NCI-H2081 (cell line): ENCODE measurements at regions not wholly inside any gene's neighbourhood (a gene's known extent, or its start where the extent isn't known, plus 50 kb on each side); places are given as distances from the start of the nearest gene placed in this dataset.
A peak's percentile ranks its signal among the peaks of the same experiment; 100 is the strongest.

Experiments
- DNase-seq, 2 experiments: peaks; one replicate each; lab custom pipeline; 2025; lab: John Stamatoyannopoulos, UW

DNA sequence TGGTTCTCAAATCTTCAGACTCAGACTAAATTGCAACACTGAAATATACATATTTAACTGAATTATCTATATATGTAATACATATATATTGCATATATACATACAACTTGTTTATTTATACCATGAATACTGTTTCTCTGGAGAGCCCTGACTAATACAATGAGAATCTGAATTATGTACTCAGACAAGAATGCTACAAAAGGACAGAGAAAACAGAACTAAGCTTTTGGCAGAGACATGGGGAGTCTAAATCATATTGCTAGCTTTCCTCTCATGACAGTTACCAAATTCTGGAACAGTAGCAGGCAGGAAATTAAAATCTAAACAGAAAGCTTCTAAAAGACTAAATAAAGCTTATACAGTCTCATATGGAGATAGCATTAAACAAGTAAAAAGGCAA, 142.4 kb upstream of the KCNMB2 start:
- DNase-seq, result no peak

DNA sequence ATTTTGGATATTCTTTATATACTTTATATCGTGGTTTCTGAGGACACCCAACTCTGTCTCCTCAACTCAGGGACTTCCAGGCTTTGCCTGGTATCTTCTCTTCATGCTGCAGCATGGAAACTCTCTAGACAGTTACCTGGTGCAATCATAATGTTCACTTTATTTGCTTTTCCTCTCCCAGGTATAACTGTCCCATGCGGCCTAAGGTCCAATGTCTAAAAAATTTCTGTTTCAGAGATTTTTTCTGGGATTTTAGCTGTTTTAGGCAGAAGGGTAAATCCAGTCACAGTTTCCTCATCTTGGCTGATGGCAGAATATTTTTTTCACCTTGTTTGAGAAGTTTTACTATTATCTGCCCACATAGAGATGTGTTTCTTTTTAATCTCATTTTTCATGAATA, 139.9 kb upstream of the KCNMB2 start:
- no peak for DNase-seq

DNA sequence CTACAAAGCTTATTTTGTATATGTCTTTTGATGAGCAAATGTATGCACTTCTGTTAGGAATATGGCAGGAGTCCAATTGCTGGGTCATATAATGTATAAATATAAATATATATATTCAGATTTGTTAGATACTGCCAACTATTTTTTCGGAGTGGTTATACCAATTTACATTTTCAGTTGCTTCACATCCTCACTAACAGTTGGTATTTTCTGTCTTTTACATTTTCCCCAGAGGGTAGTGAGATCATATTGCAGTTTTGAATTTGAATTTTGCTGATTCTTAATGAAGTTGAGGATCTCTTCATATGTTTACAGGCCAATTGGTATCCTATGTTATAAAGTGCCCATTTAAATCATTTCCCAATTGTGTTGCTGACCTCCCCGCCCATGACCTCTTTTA, 139.0 kb upstream of the KCNMB2 start:
- DNase-seq, result no peak

DNA sequence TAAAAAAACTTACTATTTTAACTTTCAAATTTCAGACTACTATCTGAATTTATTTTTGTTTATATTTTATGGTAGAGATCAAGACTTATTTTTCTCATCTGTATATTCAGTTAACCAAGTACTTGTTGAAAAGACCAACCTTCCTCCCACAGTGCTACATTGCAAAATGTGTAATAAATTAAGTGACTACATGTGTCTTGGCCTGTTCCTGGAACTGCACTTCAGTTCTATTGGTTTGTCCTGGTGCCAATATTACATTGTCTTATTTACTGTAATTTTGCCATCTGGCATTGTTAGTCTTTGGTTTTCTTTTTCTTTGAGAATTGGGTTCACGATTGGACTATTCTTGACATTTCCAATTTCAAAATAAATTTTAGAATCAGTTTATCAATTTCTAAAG, 138.4 kb upstream of the KCNMB2 start:
- no peak for DNase-seq

DNA sequence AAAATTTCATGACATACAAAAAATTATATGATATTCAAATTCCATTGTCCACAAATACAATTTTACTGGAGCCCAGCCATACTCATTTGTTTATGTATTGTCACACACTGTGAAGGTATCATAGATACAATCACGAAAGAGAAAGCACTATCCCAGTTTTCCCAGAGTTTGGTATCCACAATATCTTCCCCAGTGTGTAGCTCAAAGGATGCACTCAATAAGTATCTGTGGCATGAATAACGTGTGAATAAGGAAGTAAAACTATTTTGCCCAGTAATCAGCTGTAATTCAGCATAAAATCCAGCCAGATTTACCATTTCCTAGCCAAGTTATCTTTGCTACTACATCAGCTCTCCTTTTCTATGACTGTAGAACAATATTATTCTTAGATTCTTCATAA, 131.3 kb upstream of the KCNMB2 start:
- DNase-seq, result no peak

DNA sequence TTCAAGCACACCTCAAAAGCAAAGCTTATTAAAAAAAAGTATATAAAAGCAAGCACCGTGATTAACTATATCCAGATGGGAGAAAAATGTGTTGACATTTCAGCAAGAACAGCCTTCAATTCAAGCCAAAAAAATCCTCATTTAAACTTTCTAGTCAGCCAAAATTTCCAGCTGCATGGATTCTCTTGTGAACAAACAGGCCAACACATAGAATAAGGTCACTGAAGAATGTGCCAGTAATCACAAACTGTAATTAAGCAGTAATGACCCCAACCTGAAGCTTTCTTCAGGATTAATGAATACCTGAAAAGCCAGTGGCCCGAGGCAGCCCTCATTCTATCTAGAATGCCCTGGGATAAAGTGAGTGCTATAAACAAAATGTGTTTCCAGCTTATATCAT, 130.7 kb upstream of the KCNMB2 start:
- peak in 1 of 2 experiments; percentile 45 for DNase-seq

DNA sequence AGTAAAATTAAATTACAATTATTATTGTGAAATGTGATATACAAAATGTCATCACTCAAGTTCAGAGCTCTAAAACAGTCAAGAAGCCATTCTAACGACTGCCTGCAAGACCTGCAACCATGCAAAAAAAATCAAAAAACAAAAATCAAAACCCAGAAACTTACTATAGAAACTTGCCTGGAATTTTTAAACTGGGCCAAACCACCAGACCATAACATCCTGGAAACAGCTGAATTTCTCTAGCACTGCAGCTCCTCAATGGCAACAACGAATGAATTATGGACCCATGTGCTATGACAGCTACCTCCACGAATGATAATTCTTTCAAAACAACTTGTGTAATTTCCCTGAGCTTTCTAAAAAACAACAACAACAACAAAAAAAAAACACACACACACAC, 130.0 kb upstream of the KCNMB2 start:
- DNase-seq, result no peak

DNA sequence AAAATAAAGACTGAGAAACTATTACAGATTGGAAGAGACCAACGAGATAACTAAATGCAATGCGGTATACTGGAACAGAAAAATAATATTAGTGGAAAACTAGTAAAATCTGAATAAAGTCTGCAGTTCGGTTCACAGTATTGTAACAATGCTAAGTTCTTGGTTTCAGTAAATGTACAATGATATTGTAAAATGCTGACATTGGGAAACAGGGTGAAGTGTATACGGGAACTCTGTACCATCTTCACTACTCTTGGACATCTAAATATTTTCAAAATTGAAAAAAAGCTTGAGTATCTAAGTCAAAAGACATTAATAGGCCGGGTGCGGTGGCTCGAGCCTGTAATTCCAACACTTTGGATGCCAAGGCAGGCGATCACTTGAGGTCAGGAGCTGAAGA, 120.9 kb upstream of the KCNMB2 start:
- DNase-seq, result no peak

DNA sequence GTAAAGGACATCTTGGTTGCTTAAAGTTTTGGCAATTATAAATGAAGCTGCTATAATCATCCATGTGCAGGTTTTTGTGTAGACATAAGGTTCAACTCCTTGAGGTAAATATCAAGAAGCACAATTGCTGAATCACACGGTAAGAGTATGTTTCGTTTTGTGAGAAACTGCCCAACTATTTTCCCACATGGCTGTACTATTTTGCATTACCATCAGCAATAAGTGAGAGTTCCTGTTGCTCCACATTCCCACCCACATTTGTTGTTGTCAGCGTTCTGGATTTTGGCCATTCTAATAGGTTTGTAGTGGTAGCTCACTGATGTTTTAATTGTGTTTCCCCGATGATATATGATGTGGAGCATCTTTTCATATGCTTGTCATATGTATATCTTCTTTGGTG, 118.5 kb upstream of the KCNMB2 start:
- DNase-seq, result no peak

DNA sequence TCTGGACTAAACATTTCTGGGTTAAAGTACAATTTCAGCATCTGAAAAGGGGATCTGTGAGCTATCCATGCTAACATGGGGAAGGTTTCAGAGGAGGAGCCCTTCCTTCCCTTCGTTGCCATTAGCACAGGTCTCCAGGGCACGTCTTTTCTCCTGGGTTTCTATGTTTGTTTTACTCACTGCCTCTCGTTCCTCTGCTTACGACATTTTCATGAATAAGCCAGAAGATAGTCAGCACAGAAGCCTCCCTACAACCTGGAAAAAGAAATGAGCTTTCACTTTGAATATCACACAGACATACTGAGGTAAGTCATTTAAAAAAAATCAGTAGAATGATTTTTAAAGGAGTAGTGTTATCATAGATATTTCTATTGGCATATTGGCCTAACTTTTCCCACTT, 117.2 kb upstream of the KCNMB2 start:
- peak; percentile 43 to 81 for DNase-seq

DNA sequence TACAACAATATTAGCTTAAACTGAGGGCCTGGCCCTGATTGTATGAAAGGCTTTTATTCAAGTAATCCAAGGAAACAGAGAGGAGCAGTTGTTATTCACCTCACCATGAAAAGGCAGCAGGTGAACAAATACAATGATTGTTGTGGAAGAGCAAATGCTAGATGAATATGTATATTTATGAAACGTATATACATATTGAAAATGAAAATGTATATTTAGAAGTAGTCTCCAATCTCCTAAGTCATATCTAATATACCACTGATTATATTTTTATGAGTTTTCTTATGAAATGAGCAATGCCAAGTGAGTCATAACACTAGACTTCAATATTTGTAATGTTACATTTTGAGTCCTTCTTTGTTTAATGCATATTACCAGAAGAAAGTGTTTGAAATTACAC, 116.2 kb upstream of the KCNMB2 start:
- peak; percentile 89 to 97 for DNase-seq

DNA sequence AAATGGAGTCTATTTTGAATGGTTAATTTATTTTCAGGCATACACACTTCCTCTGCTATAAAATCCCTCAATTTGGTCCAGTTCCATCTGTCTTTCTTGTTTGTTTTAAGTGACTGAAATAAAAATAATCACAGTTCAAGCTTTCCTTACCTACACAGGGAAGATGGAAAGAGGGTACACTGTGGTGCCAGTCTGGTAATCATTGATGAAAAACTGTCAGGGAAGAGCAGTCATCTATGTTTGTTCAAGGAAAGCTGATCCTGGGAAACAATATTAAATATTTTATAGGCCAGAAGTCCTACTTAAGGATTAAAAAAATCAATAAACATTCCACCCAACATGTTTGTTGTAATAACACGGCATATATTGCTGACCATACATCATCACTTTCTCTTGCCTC, 115.2 kb upstream of the KCNMB2 start:
- DNase-seq, result peak; percentile 87 to 98

DNA sequence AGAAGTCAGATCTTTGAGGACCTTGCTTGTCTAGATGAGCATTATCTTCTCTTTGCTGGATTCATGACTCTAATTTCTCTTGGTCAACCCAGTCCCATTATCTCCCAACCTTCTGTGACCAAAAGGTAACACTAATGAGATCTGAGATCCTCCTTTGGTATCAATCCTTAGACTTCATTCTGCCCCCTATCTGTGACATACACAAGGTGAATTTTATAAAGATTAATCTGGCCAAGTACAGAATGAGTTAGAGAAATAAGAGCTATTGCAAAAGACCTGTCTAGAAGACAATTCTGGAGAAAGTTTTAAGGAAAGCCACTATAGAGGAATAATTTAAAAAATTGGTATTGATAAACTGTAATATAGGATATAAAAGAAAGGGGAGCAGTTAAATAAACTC, 113.8 kb upstream of the KCNMB2 start:
- peak in 1 of 2 experiments; percentile 59 for DNase-seq

DNA sequence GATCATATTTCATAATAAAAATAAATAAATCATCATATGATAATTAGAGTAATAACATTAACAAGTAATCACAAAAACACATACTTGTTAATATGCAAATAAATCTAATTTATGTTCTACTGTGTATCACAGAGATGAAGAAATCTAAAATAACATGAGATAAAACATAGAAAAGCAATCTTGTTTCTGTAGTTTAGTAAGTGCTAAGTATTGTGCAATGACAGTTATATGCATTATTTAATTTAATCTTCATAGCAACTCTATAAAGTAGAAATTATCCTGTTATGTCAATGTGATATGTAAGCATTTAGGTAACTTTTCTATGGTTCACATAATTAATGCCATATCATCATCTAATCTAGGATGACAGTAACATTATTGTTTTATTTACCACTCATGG, 108.2 kb upstream of the KCNMB2 start:
- no peak for DNase-seq

DNA sequence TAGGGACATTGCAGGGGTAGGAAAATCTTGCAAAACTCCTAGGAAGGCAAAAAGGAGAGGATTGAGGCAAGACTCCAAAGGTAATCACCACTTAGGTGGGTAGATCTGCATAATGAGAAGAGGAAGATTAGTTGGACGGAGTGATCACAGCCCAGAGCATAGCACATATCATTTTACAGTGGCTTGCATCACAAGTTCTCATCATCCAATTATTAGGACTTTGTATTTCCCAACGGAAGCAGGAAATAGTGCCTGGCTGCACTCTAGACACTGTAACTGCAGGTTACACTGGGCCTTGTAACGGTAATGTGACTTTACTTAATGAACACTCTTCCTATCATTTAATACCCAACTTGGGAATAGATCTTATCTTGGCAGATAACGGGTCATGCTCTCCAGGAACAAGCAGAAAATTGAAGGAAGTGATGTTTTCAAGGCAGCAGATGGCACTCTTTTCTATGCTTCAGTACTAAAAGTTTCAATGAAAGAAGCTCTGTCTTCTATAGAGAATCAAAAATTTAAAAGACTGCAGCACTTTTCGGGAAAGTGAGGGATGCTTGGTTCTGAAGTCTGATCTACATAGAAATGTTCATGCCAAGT, 101.9 kb upstream of the KCNMB2 start:
- DNase-seq, result peak; percentile 44 to 86

DNA sequence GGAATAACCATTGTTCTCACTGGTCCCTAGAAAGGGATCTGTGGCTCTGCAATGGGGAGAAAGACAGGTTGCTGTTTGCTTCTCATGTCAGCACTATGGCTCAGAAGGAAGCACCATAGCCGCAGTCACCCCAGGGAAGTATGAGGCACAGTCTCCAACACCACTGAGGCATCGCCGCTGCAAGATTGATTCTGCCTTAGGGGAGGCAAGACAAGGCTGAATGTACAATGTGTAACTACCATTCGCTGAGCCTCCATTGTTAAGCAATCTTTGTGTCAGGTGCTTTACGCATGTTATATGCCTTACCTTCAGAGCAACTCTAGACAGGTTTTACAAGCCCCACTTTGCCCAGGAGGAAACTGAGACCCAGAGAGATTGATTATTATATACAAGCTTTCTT, 100.7 kb upstream of the KCNMB2 start:
- DNase-seq, result no peak

DNA sequence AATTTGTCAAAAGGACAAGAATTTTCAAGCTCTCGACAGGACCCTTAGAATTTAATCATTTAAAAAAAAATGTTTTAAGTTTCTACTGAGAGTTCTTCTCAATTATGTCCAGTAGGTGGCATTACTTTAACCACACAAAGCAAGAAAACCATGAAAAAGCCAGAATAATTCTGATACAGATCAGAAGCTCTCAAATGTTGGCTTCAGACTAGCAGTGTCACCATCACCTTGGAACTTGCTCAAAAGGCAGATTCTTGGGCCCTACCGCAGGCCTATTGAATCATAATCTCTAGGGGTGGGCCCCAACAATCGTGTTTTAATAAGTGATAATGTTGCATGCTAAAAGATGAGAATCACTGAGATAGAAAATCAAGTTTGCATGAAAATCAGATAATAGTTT, 99.5 kb upstream of the KCNMB2 start:
- peak; percentile 86 to 92 for DNase-seq

DNA sequence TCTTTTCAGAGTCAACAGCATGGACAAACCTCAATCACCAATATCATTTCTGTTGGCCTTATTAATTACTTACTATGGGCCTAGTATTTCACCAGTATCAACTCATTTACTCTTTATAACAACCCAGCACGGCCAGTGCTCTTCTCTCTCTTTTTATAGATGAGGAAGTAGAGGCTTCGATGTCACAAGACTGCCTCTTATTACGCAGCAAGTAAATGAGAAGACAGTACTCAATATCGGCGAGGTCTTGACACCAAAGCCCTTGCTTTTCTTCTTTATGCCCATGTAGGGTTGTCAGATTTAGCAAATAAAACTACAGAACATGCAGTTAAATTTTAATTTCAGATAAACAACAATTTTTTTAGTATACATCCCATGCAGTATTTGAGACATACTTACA, 99.0 kb upstream of the KCNMB2 start:
- DNase-seq, result peak in 1 of 2 experiments; percentile 29

DNA sequence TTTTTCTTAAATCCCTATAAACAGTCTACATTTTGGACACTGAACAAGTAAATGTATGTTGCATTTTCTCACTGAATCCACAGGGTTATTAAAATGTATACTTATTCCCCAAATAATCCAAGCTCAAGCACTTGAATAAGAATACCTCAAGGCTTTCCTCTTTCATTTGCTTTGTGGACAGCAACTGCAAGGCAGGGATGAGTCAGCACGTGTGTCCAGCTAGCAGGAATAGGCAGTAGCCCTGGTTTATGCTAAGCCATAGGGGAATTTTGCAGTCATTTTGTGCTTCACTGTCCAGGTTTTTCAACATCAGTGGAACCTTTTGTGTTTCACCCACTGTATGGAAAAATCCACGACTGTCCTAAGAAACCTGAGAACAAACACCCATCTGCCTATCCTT, 96.7 kb upstream of the KCNMB2 start:
- peak in 1 of 2 experiments; percentile 71 for DNase-seq

DNA sequence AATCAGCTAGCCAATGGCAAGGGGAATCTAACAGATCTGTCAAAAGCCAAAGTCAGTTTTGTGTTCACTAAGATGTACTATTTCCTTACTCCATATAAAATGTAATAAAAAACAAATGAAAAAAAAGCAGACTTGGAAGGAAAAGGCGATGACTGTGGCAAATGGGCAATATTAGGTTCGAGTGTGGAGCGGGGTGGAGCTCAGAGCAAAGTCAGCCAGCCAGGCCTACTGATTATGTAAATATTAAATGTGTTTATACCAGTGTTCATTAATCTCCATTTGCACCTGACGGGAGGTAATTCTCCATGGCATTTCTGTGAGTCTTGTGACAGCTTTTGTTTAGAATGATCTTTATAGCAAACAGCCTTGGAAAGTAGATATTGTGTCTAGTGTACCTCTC, 96.2 kb upstream of the KCNMB2 start:
- DNase-seq, result peak; percentile 93 to 99

DNA sequence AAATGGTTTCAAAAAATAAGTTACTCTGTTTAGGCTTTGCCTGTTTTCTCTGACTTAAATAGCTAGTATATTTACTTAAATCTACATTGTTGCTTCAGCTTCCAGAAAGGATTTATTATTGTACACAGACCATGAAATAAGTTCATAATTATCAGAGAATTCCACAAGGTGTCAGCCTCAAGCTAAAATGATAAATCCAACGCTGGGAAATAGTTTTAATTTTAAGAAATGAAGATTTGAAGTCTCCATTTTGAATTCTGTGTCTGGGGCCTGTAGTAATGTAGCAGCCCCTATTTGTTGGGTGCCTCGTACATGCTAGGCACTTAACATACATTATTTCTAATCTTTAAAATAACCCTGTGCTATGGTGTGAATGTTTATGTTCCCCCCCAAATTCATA, 92.6 kb upstream of the KCNMB2 start:
- DNase-seq, result peak; percentile 53 to 83

DNA sequence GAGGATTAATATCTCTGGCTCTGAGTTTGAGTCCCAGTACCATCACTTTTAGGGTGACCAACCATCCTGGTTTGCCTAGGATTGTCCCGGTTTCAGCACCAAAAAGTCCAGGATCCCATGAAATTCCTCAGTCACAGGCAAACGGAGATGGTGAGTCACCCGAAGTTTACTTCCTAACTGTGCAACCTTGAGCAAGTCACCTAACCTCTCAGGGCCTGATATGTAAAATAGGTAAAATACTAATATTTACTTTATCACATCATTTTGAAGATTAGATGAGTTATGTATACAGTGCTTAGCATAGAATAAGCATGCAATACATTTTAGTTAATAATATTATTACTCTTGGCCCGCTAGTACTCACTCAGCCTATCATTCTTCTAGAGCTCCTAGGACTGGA, 91.1 kb upstream of the KCNMB2 start:
- no peak for DNase-seq

DNA sequence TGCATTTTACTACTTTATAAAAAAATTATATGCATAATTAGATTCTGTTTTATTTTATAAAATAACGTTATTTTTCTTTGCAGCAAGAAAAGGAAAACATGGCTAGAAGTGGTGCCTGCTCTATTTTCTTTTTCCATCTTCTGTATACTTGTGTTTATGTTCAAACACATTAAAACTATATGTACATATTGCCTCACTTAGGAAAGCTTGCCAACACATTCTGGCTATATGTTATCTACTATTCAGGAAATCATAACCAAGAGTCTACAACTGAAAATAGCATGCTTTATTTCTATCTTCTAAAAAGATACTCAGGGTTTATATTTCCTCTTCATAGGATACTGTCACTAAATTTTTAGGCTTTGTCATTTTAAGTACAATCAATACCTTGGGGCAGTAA, 90.2 kb upstream of the KCNMB2 start:
- peak; percentile 38 to 86 for DNase-seq

DNA sequence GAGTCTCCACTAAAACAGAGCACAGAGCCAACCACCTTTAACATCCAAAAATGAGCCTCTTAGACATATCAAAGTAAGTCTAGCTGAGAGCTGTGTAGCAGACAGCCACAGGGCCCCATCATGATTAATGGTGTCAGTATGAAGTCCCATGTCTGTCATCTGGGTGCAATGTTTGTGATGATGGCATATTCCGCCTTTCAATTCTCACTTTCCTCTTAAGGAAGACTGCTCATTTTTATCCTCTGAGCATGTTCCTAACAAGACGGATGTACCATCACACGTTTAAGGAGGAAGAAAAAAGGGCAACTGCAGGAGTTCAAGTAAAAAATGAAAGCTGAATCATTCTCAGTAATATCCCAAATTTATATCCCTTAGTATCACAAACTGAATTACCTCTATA, 85.8 kb upstream of the KCNMB2 start:
- DNase-seq, result no peak

DNA sequence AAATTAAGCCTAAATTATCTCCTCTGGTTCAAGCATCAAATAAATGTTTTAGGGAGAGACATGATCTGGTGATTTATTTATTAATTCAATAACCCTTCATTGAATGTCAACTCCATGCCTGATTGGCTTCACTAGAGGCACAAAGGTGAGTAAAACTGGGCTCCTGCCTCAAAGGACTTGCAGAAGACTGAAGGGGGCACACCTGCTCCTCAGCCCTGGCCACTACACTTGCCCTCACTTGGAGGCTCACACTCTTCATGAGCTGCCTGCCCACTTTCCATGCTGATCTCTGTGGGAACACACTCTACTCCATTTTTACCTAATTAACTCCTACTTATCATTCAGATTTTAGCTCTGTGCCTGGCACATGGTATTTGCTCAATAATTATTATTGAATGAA, 84.4 kb upstream of the KCNMB2 start:
- peak in 1 of 2 experiments; percentile 53 for DNase-seq
